ENCODE measurements at regions not wholly inside any gene's neighbourhood (a gene's known extent, or its start where the extent isn't known, plus 50 kb on each side); places are given as distances from the start of the nearest gene placed in this dataset.
"Not testable (repeated sequence)": the region's sequence is repeated elsewhere in the genome, so short reads cannot be mapped to it uniquely, and the experiment has no call there.

- DNase-seq: not testable (repeated sequence)
Measured at GRCh38 chr9:63912451-63912850, 1372.6 kb downstream of the FOXD4L5 start.

GRCh38 chr9:63909076-63909475, 1375.9 kb downstream of the FOXD4L5 start:
- DNase-seq: not testable (repeated sequence)

- not testable (repeated sequence) for DNase-seq
Measured at GRCh38 chr9:63899637-63900190, 1385.3 kb downstream of the FOXD4L5 start.

- not testable (repeated sequence) for DNase-seq
Measured at GRCh38 chr9:63881386-63881785, 1403.6 kb downstream of the FOXD4L5 start.

- not testable (repeated sequence) for DNase-seq
Measured at GRCh38 chr9:63876380-63876779, 1408.6 kb downstream of the FOXD4L5 start.

- peak; percentile 52 for DNase-seq
Measured at GRCh38 chr9:63859475-63860215, 1425.4 kb downstream of the FOXD4L5 start.

GRCh38 chr9:63859090-63859474, 1425.9 kb downstream of the FOXD4L5 start:
- not testable (repeated sequence) for DNase-seq

- not testable (repeated sequence) for DNase-seq
Measured at GRCh38 chr9:63853140-63853751, 1431.8 kb downstream of the FOXD4L5 start.

- DNase-seq: not testable (repeated sequence)
Measured at GRCh38 chr9:63824804-63825203, 1460.2 kb downstream of the FOXD4L5 start.

- not testable (repeated sequence) for DNase-seq
Measured at GRCh38 chr9:63823375-63824201, 1461.4 kb downstream of the FOXD4L5 start.

- not testable (repeated sequence) for DNase-seq
Measured at GRCh38 chr9:63822615-63823374, 1462.2 kb downstream of the FOXD4L5 start.

- DNase-seq: not testable (repeated sequence)
Measured at GRCh38 chr9:63821293-63821692, 1463.7 kb downstream of the FOXD4L5 start.

GRCh38 chr9:63820882-63821281, 1464.1 kb downstream of the FOXD4L5 start:
- DNase-seq: not testable (repeated sequence)

GRCh38 chr9:63820383-63820782, 1464.6 kb downstream of the FOXD4L5 start:
- not testable (repeated sequence) for DNase-seq

GRCh38 chr9:63817622-63818518, 1467.1 kb downstream of the FOXD4L5 start:
- peak; percentile 69 for DNase-seq

- peak; percentile 68 for DNase-seq
Measured at GRCh38 chr9:63816751-63817621, 1468.0 kb downstream of the FOXD4L5 start.

GRCh38 chr9:63814970-63815669, 1469.9 kb downstream of the FOXD4L5 start:
- DNase-seq: not testable (repeated sequence)

- DNase-seq: not testable (repeated sequence)
Measured at GRCh38 chr9:63813391-63814021, 1471.5 kb downstream of the FOXD4L5 start.

- not testable (repeated sequence) for DNase-seq
Measured at GRCh38 chr9:63812822-63813221, 1472.2 kb downstream of the FOXD4L5 start.
